NT2/D1 (cell line): ENCODE measurements at regions not wholly inside any gene's neighbourhood (a gene's known extent, or its start where the extent isn't known, plus 50 kb on each side); places are given as distances from the start of the nearest gene placed in this dataset.

Experiments used
- SUZ12 ChIP-seq: IDR thresholded peaks from 2 replicates; pipeline ENCODE4 v1.6.1; 2011; ENCODE audit not compliant: insufficient read length, insufficient read depth; ENCODE audit errors: extremely low read depth
- YY1 ChIP-seq: IDR thresholded peaks from 2 replicates; pipeline ENCODE4 v1.6.1; 2011; ENCODE audit not compliant: insufficient read length, insufficient read depth
- ZNF274 ChIP-seq: IDR thresholded peaks from 2 replicates; pipeline ENCODE4 v1.6.1; 2011; ENCODE audit warnings: mild to moderate bottlenecking, low read depth, low read length

GRCh38 chr1:9447215-9447960 lies 91.9 kb upstream of the SLC25A33 start:
- TF ChIP-seq YY1 (no peak), ZNF274 (no peak), SUZ12 (no peak)
